HG02981 (cell line): ENCODE measurements at regions not wholly inside any gene's neighbourhood (a gene's known extent, or its start where the extent isn't known, plus 50 kb on each side); places are given as distances from the start of the nearest gene placed in this dataset.

Source experiments
- ATAC-seq: cut with Tn5 transposase; IDR thresholded peaks from one replicate; pipeline ENCODE4 v1.9.1; 2021; ENCODE audit warnings: mild to moderate bottlenecking, moderate library complexity; ENCODE audit not compliant: unreplicated experiment

- no peak for ATAC-seq
These were observed 113.9 kb upstream of the PFKP start for GRCh38 chr10:2953495-2953894.

DNA sequence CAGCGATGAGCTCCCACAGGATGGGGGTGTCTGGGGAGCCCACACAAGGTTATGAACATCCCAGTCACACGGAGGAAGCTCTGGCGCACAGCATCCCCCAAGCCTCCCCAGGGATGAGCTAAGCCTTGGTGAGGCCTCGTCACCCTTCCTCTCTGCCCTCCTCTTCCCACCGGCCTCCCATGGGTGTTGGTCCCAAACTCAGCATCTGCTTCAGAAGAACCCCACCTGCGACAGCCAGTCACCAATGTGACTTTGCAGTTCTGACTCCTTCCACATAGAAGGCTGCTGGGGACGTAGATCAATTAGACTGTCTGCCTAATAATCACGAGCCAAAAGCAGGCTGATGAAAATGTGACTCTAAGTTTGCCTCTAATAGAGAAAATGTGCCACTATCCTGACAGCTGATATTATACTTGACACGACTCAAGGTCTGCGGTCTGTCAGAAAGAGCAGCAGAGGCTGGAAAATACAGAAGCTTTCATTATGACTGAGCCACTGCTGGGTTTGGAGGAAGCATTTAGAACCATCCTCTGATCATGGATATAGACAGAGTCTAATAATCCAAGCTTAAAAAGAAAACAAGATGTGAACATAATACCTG is 116.0 kb upstream of the PFKP start:
- ATAC-seq = no peak

GRCh38 chr10:2950546-2950945 is 116.8 kb upstream of the PFKP start:
- no peak for ATAC-seq

- ATAC-seq = peak; percentile 67
These were observed 117.4 kb upstream of the PFKP start for GRCh38 chr10:2949948-2950354.

DNA sequence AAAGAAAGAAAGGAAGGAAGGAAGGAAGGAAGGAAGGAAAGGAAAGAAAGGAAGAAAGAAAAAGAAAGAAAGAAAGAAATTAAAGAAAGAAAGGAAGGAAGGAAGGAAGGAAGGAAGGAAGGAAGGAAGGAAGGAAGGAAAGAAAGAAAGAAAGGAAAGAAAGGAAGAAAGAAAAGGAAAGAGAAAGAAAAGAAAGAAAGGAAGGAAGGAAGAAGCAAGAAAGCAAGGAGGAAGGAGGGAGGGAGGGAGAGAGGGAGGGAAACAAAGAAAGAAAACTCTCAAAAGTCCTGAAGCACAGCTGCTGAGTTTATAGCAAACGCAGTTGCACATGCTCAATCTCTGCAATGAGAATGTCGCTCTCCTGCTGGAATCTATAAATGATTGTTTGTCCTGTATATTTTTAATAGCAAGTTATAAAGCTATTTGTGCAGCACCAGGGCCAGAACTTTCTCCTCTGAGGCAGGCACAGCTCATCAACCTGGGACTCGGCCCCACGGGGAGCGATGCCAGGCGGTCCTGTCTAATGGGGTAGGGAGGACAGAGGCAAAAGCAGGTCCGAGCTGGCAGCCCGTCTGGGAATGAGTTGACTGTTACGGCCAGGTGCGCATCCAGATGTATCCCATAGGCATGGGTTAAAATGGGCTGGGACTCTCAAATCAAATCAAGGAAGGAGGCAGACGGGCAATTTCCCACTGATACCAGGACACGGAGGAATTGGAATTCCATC is 118.0 kb upstream of the PFKP start:
- ATAC-seq = no peak

DNA sequence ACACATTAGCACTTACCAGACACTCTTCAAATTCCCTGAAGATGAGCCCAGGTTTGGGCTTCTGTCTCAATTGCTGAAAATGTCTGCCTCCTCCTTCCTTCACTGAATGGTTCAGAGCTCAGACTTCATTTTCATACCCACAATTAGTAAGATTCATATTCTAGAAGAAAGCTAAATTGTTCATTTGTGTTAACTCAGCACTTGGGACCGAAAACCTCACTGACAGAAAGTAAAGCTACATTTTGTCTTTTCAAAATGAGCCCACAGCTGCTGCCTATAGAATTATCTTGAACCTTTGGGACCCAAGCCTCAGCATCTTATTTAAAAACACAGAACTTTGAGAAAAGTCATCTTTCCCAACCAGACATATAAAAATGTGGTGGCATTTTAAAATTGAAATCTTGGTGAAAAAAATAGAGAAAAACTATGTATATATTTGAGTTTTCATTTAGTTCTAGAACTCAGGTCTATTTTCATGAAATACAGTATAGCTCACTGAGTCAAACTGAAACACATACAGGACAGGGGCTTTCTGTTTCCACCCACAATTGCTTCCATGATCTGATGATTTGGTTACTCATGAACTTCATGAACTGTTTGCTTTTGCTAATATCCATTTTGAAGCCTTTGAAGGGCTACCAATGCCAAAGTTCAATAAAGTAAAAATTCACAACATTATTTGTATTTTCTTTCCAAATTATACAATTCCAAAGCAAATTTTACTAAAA is 119.1 kb upstream of the PFKP start:
- peak; percentile 69 for ATAC-seq

DNA sequence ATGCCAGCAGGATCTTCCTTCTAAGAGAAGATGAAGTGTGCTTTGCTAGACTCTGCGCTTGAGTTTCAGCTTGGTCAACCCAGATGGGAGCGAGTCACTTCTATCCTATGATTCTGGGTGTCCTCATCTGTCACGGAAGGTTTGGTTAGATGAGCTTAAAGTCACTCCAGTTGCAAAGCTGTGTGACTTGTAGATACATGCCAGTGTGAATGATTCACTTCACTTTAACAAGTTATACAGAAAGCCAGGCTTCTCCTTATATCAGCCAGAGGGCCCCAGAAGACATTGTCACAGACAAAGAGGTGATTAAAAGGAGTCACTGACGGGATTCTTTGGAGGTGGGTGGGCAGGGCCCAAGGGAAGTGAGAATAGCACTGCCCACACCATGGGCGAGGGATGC is 122.6 kb upstream of the PFKP start:
- ATAC-seq = no peak

GRCh38 chr10:2943932-2944614 is 123.3 kb upstream of the PFKP start:
- ATAC-seq = no peak

DNA sequence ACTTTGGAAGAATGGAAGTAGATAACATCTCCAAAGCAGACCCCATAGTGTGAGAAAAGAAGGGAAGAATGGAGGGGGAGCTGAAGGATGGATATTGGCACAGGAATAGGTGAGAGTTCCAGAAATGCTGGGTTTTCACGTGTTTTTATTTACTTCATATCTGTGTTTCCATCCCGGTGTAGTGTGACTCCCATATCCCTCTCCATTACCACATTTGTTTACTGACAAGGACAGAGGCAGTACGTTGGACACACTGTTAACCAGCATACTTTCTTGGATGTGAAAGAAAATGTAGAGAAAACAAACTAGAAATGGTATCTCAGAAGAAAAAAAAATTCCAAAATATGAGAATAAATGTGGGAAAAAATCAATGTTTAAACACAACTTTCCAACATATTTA is 124.4 kb upstream of the PFKP start:
- ATAC-seq = no peak

GRCh38 chr10:2938869-2939268 is 128.5 kb upstream of the PFKP start:
- ATAC-seq = no peak

DNA sequence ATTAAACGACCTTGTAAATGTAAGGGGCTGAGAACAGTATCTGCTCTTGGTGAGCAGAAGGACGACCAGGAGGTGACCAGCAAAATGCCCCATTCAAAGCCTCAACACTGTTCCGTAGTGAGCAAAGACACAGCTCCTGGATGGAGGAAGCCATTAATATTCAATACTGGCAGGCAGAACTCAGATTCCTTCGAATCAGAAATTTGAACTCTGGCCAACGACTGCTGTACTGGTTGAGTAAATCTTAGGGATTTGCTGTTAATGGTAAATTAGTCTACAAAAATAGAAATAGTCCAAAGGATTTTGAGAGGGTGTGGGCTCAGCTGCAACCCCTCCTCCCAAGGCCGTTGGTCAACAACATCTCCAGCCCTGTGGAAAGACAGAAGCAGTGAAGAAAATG is 130.5 kb upstream of the PFKP start:
- ATAC-seq = no peak

DNA sequence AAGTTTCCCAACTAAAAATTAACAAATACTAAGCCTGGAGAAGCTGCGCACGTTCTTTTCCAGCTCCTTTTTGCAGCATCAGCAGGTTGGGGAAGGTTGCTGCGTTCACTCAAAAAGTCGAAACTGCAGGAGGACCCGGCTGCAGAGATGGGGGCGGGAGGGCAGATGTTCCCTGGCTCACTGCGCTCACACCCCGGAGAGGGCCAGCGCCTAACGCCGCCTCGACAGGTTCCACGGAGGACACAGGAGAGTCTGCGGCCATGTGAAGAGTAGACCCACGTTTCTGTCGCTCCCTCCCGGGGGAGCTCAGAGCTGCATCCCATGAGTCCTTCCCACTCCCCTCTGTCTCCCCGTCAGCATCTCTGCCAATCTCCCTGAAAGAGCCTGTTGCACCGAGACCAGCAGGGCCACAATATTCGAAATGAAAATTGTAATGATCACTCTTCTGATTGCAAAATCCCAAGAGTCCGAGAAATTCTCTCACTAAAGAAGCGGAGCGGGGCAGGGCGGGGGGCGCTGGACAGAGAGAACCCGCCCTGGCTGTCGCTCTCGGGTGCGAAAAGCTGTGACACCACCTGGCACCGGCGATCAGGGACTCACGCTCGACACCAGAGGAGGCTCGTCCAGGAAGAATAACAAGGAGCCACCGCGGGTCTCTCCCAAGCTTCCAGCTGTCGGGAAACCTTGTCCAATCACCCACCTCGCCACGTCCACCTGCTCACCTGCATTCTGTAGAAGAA is 131.5 kb upstream of the PFKP start:
- ATAC-seq = no peak

GRCh38 chr10:2933924-2934323 is 133.4 kb upstream of the PFKP start:
- no peak for ATAC-seq

- no peak for ATAC-seq
These were observed 133.8 kb upstream of the PFKP start for GRCh38 chr10:2933519-2933918.

GRCh38 chr10:2933071-2933470 is 134.3 kb upstream of the PFKP start:
- ATAC-seq = no peak

DNA sequence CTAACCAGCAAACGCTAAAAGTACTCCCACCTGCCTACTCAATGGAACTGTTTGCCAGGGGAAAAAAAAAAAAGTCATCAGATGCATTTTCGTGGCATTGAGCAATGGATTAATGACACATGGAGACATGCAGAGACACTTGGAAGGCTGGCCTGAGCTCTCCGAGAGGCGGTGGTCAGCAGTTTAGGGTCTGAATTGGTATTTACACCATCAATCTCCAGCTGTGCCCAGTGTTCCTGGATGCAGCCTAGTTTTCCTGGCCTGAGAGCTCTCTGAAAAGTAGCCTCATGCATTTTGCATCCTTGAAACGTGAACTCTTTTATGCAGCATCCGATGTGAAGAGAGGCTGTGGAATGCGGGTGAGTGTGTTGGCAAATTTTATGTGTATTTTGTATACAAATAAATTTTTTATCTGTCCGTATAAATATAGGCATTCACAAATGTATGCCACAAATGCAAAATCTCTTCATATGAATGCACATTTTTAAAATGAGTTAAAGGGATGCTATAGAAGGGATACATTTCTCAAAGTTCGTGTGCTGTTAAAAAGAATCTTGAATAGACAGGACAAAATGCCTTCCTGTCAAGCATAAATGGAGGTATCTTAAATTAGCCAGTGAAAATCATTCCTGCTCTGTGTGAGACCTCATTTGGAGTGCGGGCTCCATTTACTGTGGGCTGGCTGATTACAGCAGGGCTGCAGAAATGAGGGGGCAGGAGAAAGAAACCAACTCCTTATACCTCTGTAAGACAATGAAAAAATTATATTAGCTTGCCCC is 137.7 kb upstream of the PFKP start:
- ATAC-seq = no peak

GRCh38 chr10:2927958-2928840 is 139.1 kb upstream of the PFKP start:
- peak; percentile 80 for ATAC-seq

DNA sequence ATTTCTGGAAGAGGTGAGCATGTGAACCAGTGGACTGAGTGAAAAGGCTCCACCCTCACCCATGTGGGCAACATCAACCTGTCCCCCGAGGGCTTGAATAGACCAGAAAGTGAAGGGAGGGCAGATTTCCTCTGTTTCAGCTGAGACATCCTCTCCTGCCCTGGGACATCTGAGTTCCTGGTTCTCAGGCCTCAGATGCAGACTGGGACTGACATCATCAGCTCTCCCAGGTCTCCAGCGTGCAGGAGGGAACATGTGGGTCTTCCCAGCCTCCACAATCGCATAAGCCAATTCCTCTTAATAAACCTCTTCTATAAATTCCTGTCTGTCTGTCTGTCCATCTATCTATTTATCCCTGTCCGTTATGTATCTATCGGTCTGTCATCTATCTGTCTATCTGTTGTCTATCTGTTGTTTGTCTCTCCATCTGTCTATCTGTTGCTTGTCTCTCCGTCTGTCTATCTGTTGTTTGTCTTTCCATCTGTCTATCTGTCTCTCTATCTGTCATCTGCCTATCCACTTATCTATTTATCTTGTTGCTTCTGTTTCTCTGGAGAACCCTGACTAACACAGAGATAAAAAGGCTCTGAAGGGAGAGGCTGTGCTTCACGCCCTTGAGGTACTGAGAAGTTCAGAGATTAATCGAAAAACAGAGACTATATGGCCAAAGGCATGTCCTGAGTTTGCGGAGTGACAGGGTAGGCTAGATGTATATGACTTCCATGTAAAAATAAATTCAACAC is 140.3 kb upstream of the PFKP start:
- no peak for ATAC-seq
